Stimulated activated CD4-positive, alpha-beta T cell treated with anti-CD3 and anti-CD28 coated beads, Interleukin-15, amount 100 ng/mL, for 24 hours (primary cell): ENCODE measurements at regions not wholly inside any gene's neighbourhood (a gene's known extent, or its start where the extent isn't known, plus 50 kb on each side); places are given as distances from the start of the nearest gene placed in this dataset.

Experiments
- DNase-seq: peaks from one replicate; pipeline ENCODE4 v3.0.0-alpha.2; 2020

- DNase-seq = no peak
Measured at GRCh38 chr16:56140645-56141044, 50.6 kb upstream of the GNAO1 start.

DNA sequence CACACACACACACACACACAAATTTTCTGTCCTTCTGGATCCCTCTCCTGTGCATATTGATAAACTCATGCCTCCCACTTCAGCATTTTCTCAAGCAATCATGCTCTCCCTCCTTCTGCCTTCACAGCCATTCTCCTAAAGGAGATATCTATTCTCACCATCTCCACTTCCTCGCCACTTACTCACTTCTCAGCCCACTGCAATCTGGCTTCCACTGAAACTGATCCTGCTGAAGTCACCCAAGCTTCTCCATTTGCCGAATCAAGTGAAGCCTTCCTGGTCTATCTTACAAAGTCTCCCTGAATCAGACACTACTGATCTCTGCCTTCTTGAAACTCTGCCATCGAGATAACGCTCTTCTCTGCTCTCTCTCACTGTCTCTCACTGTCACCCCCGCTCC, 54.0 kb upstream of the GNAO1 start:
- DNase-seq = no peak

GRCh38 chr16:56136256-56136655, 55.0 kb upstream of the GNAO1 start:
- no peak for DNase-seq

- no peak for DNase-seq
Measured at GRCh38 chr16:56134790-56135189, 56.5 kb upstream of the GNAO1 start.

DNA sequence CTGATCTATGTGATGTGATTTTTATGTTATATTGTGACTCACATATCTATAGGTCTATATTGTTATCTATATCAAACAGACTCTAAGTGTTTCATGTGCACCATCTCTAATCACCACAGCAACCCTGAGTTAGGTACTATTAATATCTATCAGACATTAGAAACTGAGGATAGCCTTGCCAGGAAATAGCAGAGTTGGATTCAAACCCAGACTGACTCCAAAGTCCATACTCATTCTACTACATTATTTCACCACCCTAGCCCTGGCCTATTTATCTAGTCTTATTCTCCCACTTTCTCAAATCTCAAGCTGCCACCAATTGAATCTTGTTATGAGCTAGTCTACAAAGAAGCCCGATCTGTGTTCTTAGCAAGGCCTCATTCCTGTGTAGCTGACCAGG, 65.4 kb upstream of the GNAO1 start:
- no peak for DNase-seq

GRCh38 chr16:56122251-56122650, 69.0 kb upstream of the GNAO1 start:
- DNase-seq = no peak

DNA sequence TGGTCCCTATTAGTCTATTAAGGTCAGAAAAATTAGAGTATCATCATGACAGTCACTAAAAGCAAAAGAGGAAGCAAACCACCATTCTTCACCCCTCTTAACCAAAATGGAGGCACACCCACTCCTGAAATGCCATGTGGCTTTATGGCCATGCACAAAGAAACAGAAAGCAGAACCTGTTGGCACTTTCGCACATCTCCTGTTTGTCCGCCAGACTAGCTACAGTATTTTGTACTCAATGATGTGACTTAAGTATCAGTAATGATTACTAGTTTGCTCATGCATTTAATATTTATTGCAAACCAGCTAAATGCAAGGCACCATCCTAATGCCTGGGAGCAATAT, 70.2 kb upstream of the GNAO1 start:
- no peak for DNase-seq

DNA sequence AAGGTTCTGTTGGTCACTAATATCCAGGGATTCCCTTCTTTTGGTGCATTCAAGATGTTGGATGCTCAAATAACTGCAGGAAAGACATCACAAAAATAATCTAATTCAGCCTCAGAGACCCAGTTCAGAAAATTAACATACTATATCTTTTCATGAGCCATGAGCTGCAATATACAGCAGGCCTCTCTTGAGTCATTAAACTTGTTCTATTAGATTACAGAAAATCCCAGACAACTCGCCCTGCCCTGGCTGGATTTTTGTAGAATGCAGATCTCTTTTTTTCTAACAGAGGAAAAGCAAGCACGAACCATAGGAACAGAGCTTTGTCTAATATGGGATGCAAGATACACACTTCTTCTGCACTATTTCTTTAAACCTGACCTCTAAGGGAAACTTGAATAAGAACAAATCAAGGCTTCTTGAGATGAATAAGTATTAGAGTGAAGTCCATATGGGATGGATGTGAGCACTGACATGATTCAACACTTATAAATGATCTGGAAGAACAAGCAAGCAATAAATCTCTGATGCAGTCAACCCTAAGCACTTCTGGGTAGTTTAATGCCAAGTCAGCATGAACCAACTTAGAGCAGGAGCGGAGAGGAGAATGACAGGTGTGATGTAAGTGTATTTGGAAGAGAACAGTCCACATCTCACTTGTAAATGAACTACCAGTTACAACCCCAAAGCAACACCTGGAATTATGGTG, 70.7 kb upstream of the GNAO1 start:
- DNase-seq = no peak

GRCh38 chr16:56119133-56119532, 72.2 kb upstream of the GNAO1 start:
- DNase-seq = no peak

GRCh38 chr16:56116577-56116964, 74.7 kb upstream of the GNAO1 start:
- no peak for DNase-seq

- no peak for DNase-seq
Measured at GRCh38 chr16:56115817-56116576, 75.3 kb upstream of the GNAO1 start.

GRCh38 chr16:56113223-56113622, 78.1 kb upstream of the GNAO1 start:
- DNase-seq = no peak

DNA sequence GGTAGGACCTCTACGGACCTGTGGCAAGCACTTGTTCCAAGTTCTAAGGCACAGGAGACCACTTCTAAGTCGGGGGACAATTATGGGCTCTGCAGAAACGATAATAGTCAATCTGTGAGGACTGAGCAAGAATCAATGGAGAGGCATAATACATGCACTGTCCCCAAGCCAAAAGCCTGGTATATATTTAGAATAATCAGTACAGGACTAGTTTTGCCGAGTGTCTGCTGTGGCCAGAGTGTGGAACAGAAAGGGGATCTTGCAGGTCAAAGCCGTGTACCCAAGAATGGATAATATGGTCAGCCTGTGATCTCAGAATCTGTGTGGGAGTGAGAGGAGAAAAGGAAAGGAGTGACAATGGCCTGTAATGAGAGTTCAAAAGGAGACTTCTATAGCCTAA, 80.2 kb upstream of the GNAO1 start:
- DNase-seq = no peak

- DNase-seq = no peak
Measured at GRCh38 chr16:56109994-56110393, 81.3 kb upstream of the GNAO1 start.

GRCh38 chr16:56109205-56109604, 82.1 kb upstream of the GNAO1 start:
- DNase-seq = no peak

- DNase-seq = no peak
Measured at GRCh38 chr16:56108724-56109123, 82.6 kb upstream of the GNAO1 start.

DNA sequence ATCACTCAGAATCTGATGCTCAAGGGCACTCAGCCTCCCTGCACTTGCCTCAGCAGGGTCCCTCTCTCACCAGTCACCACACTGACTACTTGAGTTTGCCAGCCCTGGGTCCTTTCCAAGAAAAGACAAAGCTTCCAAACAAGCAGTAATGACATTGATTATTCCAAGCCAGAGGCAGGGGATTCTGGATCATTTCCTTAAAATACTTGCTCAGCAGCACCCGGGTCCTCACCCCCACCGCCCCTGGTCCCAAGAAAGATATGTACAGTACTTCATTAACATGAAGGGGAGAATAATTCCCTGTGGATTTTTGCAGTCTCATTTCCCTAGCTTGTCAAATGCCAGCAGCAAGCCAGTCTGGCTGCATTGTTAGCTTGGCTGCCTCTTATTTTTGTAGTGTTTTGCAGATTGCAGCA, 83.2 kb upstream of the GNAO1 start:
- no peak for DNase-seq

DNA sequence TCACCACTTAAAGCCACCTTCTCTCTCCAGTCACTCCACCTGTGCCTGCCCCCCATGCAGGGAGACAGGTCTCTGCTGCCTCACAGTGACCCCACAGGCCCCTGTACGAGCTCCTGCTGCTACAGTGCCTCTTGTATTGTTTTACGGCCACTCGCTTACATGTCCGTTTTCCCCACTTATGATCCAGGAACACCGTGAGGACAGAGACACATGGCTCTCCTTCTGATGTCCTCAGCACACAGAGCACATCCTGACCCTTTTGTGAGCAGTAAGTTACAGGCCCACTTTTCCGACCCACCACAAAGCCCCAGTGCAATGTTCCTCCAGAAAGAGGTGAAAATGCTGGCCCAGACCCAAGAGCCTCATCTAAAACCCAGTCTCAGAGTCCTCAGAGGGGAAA, 84.8 kb upstream of the GNAO1 start:
- DNase-seq = no peak

- DNase-seq = no peak
Measured at GRCh38 chr16:56102906-56103305, 88.4 kb upstream of the GNAO1 start.

- DNase-seq = no peak
Measured at GRCh38 chr16:56102183-56102686, 89.1 kb upstream of the GNAO1 start.

DNA sequence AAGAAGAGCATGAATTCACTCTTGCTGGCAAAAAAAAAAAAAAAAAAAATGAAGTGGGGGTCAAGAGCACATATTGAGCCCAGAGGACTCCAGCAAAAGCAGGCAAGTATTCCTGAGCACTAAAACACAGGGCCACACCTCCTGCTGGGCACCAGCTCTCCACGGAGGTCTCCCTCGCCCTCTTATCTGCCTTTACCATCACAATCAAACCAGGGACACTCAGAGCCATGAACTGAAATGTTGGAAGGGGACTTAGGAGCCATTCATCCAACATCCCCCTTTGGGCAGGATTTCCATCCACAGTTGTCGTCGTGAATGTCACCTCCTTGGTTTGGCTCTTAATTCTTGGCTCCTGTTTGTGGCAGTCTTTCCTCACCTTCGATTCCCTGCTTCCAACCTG, 89.8 kb upstream of the GNAO1 start:
- DNase-seq = no peak

DNA sequence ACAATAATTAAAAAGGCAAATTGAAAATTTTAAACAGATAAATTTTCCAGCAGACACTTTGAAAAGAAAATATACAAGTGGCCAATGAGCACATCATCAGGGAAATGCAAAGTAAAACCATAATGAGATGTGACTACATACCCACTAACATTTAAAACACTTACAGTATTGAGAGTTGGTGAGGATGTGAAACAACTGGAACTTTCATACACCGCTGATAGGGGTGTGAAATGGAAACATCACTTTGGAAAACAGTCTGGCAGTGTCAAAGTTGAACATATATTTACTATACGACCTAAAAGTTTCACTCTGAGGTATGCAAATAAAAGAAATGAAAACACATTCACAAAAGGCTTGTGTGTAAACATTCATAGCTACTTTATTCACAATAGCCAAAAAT, 94.0 kb upstream of the GNAO1 start:
- no peak for DNase-seq

GRCh38 chr16:56094231-56094630, 97.1 kb upstream of the GNAO1 start:
- no peak for DNase-seq

GRCh38 chr16:56093055-56093454, 98.2 kb upstream of the GNAO1 start:
- no peak for DNase-seq

- no peak for DNase-seq
Measured at GRCh38 chr16:56090076-56090475, 101.2 kb upstream of the GNAO1 start.
